Tibial nerve (tissue), 3 donors: ENCODE measurements at regions not wholly inside any gene's neighbourhood (a gene's known extent, or its start where the extent isn't known, plus 50 kb on each side); places are given as distances from the start of the nearest gene placed in this dataset.

Experiments
- CTCF ChIP-seq, 5 experiments: fragments of 200-600 bp in 3 of 5; fragments of 450-650 bp in 2 of 5; sonication (generic) in 3 of 5; IDR thresholded peaks; one replicate each; pipeline ENCODE4 v1.5.1; 2016 to 2019; ENCODE audit warnings: antibody characterized with exemption in 5 of 5, mild to moderate bottlenecking in 3 of 5, moderate library complexity in 2 of 5
- POLR2A ChIP-seq, 2 donors: fragments of 450-650 bp; IDR thresholded peaks; one replicate each; pipeline ENCODE4 v1.6.1; 2017; ENCODE audit warnings: antibody characterized with exemption in 2 of 2, mild to moderate bottlenecking in 2 of 2, moderate library complexity in 2 of 2

GRCh38 chrX:42422961-42423360, 355.0 kb downstream of the PPP1R2C start:
- TF ChIP-seq CTCF (IDR thresholded peaks at IDR 0.05) (no peak), POLR2A (IDR thresholded peaks at IDR 0.05) (no peak)
